ENCODE measurements at regions not wholly inside any gene's neighbourhood (a gene's known extent, or its start where the extent isn't known, plus 50 kb on each side); places are given as distances from the start of the nearest gene placed in this dataset.

DNA sequence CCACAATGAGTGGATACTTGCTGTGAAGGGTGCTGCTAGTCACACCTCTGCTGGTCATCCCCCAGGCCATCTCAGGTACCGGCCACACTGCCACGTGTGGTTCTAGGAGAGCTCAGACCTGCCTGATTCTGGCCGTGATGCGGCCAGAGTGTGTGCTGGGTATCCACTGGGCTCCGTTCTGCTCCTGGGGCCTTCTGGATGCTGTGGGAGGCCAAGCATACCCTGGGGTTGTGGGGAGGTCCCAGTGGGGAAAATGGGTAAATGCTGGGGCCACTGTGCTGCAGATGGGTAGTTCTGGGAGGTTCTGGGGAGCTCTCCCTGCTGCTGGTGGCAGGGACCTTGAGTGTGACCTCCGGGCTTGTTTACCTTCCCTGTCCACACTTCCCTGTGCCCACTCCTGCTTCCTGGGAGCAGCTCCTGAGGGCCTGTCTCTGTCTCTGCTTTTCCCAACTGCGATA lies 318.4 kb downstream of the GLRX3 start:
- TF ChIP-seq, protein P1, sequence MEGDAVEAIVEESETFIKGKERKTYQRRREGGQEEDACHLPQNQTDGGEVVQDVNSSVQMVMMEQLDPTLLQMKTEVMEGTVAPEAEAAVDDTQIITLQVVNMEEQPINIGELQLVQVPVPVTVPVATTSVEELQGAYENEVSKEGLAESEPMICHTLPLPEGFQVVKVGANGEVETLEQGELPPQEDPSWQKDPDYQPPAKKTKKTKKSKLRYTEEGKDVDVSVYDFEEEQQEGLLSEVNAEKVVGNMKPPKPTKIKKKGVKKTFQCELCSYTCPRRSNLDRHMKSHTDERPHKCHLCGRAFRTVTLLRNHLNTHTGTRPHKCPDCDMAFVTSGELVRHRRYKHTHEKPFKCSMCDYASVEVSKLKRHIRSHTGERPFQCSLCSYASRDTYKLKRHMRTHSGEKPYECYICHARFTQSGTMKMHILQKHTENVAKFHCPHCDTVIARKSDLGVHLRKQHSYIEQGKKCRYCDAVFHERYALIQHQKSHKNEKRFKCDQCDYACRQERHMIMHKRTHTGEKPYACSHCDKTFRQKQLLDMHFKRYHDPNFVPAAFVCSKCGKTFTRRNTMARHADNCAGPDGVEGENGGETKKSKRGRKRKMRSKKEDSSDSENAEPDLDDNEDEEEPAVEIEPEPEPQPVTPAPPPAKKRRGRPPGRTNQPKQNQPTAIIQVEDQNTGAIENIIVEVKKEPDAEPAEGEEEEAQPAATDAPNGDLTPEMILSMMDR (IDR thresholded peaks at IDR 0.05): no peak
- no peak for TF ChIP-seq POLR2A (IDR thresholded peaks at IDR 0.05)
